Gastroesophageal sphincter (tissue), 4 donors: ENCODE measurements at regions not wholly inside any gene's neighbourhood (a gene's known extent, or its start where the extent isn't known, plus 50 kb on each side); places are given as distances from the start of the nearest gene placed in this dataset.

Source experiments
- ATAC-seq: fragments of 150-250 bp; one replicate; pipeline ENCODE4 v1.9.1; 2016; ENCODE audit warnings: mild to moderate bottlenecking, moderate library complexity
- H3K27ac ChIP-seq, 4 donors: fragments of 200-600 bp; sonication (generic) in 3 of 4; 1 replicate in 3 of 4; 2 replicates in 1 of 4; pipeline ENCODE4 v1.5.1; 2016 to 2019
- H3K27me3 ChIP-seq: fragments of 200-600 bp; sonication (generic); one replicate; pipeline ENCODE4 v1.5.1; 2019
- H3K36me3 ChIP-seq, 2 donors: fragments of 200-600 bp; sonication (generic); one replicate each; pipeline ENCODE4 v1.5.1; 2019; ENCODE audit warnings: control low read depth in 1 of 2
- H3K4me1 ChIP-seq, 3 donors: fragments of 200-600 bp; sonication (generic); 1 replicate in 2 of 3; 2 replicates in 1 of 3; pipeline ENCODE4 v1.5.1; 2016 to 2019; ENCODE audit warnings: control low read depth in 2 of 3
- H3K4me3 ChIP-seq, 2 donors: fragments of 200-600 bp; sonication (generic); one replicate each; pipeline ENCODE4 v1.5.1; 2019; ENCODE audit warnings: mild to moderate bottlenecking in 1 of 2, moderate library complexity in 1 of 2
- H3K9me3 ChIP-seq, 3 donors: fragments of 200-600 bp; sonication (generic); one replicate each; pipeline ENCODE4 v1.5.1; 2017 to 2019; ENCODE audit warnings: control low read depth in 2 of 3
- EP300 ChIP-seq: sonication (generic); formaldehyde crosslinking; IDR thresholded peaks from one replicate; pipeline ENCODE4 v1.6.1; 2017; ENCODE audit warnings: antibody characterized with exemption, mild to moderate bottlenecking
- POLR2A ChIP-seq, 2 donors: fragments of 450-650 bp; IDR thresholded peaks; one replicate each; pipeline ENCODE4 v1.6.1; 2017; ENCODE audit warnings: antibody characterized with exemption in 2 of 2, mild to moderate bottlenecking in 2 of 2, moderate library complexity in 1 of 2
- POLR2AphosphoS5 ChIP-seq: sonication (generic); formaldehyde crosslinking; IDR thresholded peaks from one replicate; pipeline ENCODE4 v1.6.1; 2017; ENCODE audit warnings: antibody characterized with exemption
- WGBS, 2 donors: methylation state at CpG; one replicate each; pipeline ENCODE4 v1.1.5; 2018; ENCODE audit warnings: low coverage in 1 of 2; 5-methylcytosine and 5-hydroxymethylcytosine counted together
- TF ChIP-seq, protein P1 (sequence below), 4 experiments: fragments of 200-600 bp in 2 of 4; fragments of 450-650 bp in 2 of 4; sonication (generic) in 1 of 4; IDR thresholded peaks; one replicate each; pipeline ENCODE4 v1.5.1; 2017 to 2019; ENCODE audit warnings: antibody characterized with exemption in 4 of 4, mild to moderate bottlenecking in 2 of 4, moderate library complexity in 2 of 4

DNA sequence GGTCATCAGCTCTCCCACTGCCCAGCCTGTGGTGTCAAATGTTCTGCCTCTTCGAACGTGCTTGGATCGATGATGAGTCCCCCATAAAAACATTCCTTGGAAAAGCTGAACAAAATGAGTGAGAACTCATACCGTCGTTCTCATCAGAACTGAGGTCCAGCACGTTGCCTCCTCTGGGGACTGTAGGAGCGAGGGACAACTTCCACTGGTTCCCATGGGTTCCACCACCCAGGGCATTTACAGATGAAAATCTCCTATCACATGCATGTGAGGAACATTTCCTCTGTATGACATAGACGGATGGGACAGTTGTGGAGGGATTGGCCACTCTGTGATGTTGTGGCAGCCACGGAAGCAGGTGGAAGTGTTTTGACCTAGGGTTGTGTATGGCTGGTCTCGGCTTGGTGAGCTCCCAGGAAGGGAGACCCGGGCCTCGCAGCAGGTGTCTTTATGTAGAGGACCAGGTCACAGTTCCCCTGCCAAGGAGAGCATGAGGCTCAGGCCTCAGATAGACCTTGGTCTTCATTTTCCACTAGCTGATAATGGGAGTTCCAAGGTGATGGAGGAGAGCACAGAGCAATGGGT lies 113.0 kb downstream of the SNRPN start:
- Histone ChIP-seq H3K36me3 (peaks cover 0 to 100% of the 10 kb centered on the region in 2 donors), H3K4me3 (no peak overlapping the region), H3K4me1 (no peaks in the 10 kb centered on the region), H3K9me3 (peaks cover 0 to 100% (median 46%) of the 10 kb centered on the region in 3 donors), H3K27me3 (no peaks in the 10 kb centered on the region), H3K27ac (no peak overlapping the region)
- 91 to 94% methylated on average over 5 to 6 of the region's 12 CpGs for WGBS, 2 donors
- ATAC-seq, result no peak
- TF ChIP-seq POLR2AphosphoS5 (no peak), POLR2A (IDR thresholded peaks at IDR 0.05) (no peak), EP300 (no peak)
- TF ChIP-seq, protein P1, sequence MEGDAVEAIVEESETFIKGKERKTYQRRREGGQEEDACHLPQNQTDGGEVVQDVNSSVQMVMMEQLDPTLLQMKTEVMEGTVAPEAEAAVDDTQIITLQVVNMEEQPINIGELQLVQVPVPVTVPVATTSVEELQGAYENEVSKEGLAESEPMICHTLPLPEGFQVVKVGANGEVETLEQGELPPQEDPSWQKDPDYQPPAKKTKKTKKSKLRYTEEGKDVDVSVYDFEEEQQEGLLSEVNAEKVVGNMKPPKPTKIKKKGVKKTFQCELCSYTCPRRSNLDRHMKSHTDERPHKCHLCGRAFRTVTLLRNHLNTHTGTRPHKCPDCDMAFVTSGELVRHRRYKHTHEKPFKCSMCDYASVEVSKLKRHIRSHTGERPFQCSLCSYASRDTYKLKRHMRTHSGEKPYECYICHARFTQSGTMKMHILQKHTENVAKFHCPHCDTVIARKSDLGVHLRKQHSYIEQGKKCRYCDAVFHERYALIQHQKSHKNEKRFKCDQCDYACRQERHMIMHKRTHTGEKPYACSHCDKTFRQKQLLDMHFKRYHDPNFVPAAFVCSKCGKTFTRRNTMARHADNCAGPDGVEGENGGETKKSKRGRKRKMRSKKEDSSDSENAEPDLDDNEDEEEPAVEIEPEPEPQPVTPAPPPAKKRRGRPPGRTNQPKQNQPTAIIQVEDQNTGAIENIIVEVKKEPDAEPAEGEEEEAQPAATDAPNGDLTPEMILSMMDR (IDR thresholded peaks at IDR 0.05), result no peak

DNA sequence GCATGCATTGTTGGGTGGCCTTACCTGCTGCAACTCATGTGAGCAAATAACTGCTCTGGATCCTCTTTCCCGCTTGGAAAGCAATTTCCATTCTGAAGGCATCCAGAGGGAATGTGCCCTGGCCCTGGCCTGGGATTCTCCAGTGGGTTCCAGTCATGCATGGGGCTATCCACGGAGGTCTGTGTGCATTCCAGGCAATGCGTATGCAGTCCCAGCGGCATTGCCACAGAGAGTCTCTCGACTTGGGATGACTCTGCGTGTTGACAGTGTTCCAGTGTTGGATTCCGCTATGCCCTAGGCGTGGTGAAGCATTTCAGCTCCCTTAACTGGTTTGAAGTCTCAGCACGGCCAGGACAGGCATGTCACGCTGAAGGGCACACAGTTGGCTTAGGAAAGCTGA lies 113.9 kb downstream of the SNRPN start:
- WGBS, 2 donors, result no CpG with 5 or more reads among the region's 10 CpGs
- H3K4me1 ChIP-seq, result no peaks in the 10 kb centered on the region
- no peaks in the 10 kb centered on the region for H3K27me3 ChIP-seq
- peaks cover 0 to 100% (median 42%) of the 10 kb centered on the region in 3 donors for H3K9me3 ChIP-seq
- ATAC-seq, result no peak
- no peak overlapping the region for H3K27ac ChIP-seq
- no peak overlapping the region for H3K4me3 ChIP-seq
- peaks cover 0 to 100% of the 10 kb centered on the region in 2 donors for H3K36me3 ChIP-seq
- no peak for TF ChIP-seq POLR2AphosphoS5
- no peak for TF ChIP-seq POLR2A (IDR thresholded peaks at IDR 0.05)
- no peak for TF ChIP-seq EP300
- TF ChIP-seq, protein P1 (IDR thresholded peaks at IDR 0.05), result no peak

DNA sequence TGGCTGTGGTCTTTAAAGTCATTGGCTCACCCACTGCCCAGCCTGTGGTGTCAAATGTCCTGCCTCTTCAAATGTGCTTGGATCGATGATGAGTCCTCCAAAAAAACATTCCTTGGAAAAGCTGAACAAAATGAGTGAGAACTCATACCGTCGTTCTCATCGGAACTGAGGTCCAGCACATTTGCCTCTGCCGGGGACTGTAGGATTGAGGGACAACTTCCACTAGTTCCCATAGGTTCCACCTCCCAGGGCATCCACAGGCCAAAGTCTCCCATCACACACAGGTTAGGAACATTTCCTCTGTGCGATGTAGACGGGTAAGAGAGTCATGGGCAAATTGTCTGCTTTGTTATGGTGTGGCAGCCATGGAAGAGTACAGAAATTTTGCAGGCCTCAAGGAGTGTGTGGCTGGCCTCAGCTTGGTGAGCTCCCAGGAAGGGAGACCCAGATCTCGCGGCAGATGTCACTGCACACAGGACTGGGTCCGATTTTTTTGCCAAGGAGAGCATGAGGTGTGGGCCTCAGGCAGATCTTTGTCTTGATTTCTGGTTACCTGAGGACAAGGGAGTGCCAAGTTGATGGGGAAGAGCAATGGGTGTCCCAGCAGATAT lies 115.7 kb downstream of the SNRPN start:
- H3K4me1 ChIP-seq, result no peaks in the 10 kb centered on the region
- TF ChIP-seq EP300, result no peak
- TF ChIP-seq POLR2AphosphoS5, result no peak
- TF ChIP-seq, protein P1 (IDR thresholded peaks at IDR 0.05), result no peak
- no peaks in the 10 kb centered on the region for H3K27me3 ChIP-seq
- H3K27ac ChIP-seq, result no peak overlapping the region
- no peak overlapping the region for H3K4me3 ChIP-seq
- 93 to 100% methylated on average over 2 to 3 of the region's 10 CpGs for WGBS, 2 donors
- peaks cover 0 to 100% (median 42%) of the 10 kb centered on the region in 3 donors for H3K9me3 ChIP-seq
- no peak for ATAC-seq
- H3K36me3 ChIP-seq, result peaks cover 0 to 100% of the 10 kb centered on the region in 2 donors

DNA sequence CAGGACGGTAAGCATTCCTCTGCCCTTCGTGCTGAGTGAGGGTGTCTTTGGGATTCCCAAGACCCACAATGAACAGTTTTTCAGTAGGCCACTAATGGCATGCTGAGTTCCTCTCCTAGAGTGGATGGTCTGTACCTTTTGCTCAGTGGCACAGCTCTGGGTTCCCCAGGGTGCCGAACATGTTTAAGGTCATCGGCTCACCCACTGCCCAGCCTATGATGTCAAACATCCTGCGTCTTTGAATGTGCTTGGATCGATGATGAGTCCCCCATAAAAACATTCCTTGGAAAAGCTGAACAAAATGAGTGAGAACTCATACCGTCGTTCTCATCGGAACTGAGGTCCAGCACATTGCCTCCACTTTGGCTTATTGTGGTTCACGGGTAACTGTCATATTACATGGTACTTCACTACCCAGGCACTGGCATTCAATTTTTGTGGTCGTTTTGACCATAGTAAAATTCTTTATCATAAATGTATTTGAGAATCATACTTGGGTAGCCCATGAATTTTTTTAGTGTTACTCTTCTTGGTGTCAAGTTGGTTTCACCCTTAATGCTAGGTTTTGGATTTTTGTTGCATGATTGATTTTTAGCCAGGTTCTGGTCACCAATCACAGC lies 118.2 kb downstream of the SNRPN start:
- 81 to 83% methylated on average over 2 to 11 of the region's 11 CpGs for WGBS, 2 donors
- ATAC-seq, result no peak
- Histone ChIP-seq H3K4me1 (no peaks in the 10 kb centered on the region), H3K4me3 (no peak overlapping the region), H3K36me3 (peaks cover 0 to 100% of the 10 kb centered on the region in 2 donors), H3K27me3 (no peaks in the 10 kb centered on the region), H3K9me3 (peaks cover 0 to 100% (median 32%) of the 10 kb centered on the region in 3 donors), H3K27ac (no peak overlapping the region)
- TF ChIP-seq POLR2AphosphoS5 (no peak), EP300 (no peak), POLR2A (IDR thresholded peaks at IDR 0.05) (no peak)
- TF ChIP-seq, protein P1 (IDR thresholded peaks at IDR 0.05), result no peak
